Transverse colon (tissue), 4 donors: ENCODE measurements at regions not wholly inside any gene's neighbourhood (a gene's known extent, or its start where the extent isn't known, plus 50 kb on each side); places are given as distances from the start of the nearest gene placed in this dataset.

Experiments
- DNase-seq: peaks from one replicate; pipeline ENCODE4 v3.0.0-alpha.2; 2019
- H3K27ac ChIP-seq, 4 donors: fragments of 200-600 bp; sonication (generic); 2 replicates each; pipeline ENCODE4 v1.5.1; 2016 to 2018; ENCODE audit warnings: inconsistent platforms in 4 of 4
- H3K27me3 ChIP-seq: fragments of 200-600 bp; sonication (generic); 2 replicates; pipeline ENCODE4 v1.5.1; 2017; ENCODE audit warnings: inconsistent platforms
- H3K36me3 ChIP-seq, 4 donors: fragments of 200-600 bp; sonication (generic); 2 replicates each; pipeline ENCODE4 v1.5.1; 2017 to 2019; ENCODE audit warnings: inconsistent platforms in 4 of 4
- H3K4me1 ChIP-seq, 4 donors: fragments of 200-600 bp; sonication (generic); 2 replicates each; pipeline ENCODE4 v1.5.1; 2017 to 2020; ENCODE audit warnings: inconsistent platforms in 4 of 4
- H3K4me3 ChIP-seq, 4 donors: fragments of 200-600 bp; sonication (generic); 1 replicate in 1 of 4; 2 replicates in 3 of 4; pipeline versions ENCODE4 v1.5.1 to v1.6.1; 2017 to 2019; ENCODE audit warnings: inconsistent platforms in 4 of 4
- H3K9me3 ChIP-seq, 2 donors: fragments of 200-600 bp; sonication (generic); 2 replicates each; pipeline ENCODE4 v1.5.1; 2017 to 2019; ENCODE audit warnings: inconsistent platforms in 2 of 2
- CTCF ChIP-seq, 5 experiments: fragments of 200-600 bp in 3 of 5; fragments of 450-650 bp in 2 of 5; sonication (generic) in 3 of 5; IDR thresholded peaks; 1 replicate in 2 of 5; 2 replicates in 3 of 5; pipeline ENCODE4 v1.5.1; 2016 to 2017; ENCODE audit warnings: antibody characterized with exemption in 5 of 5, inconsistent platforms in 3 of 5, mild to moderate bottlenecking in 2 of 5, moderate library complexity in 1 of 5
- EP300 ChIP-seq: sonication (generic); formaldehyde crosslinking; IDR thresholded peaks from one replicate; pipeline ENCODE4 v1.6.1; 2017; ENCODE audit warnings: antibody characterized with exemption, low read depth
- POLR2A ChIP-seq: fragments of 450-650 bp; IDR thresholded peaks from one replicate; pipeline ENCODE4 v1.6.1; 2016; ENCODE audit warnings: antibody characterized with exemption, mild to moderate bottlenecking, moderate library complexity
- POLR2AphosphoS5 ChIP-seq, 3 donors: sonication (generic); formaldehyde crosslinking; IDR thresholded peaks; one replicate each; pipeline ENCODE4 v1.6.1; 2016; ENCODE audit warnings: antibody characterized with exemption in 3 of 3
- WGBS, 2 donors: methylation state at CpG; one replicate each; pipeline ENCODE4 v1.1.5; 2018; ENCODE audit warnings: low coverage in 1 of 2; 5-methylcytosine and 5-hydroxymethylcytosine counted together
- in situ Hi-C, 4 donors: fragments of 200-750 bp; cut with MboI; loops; one replicate each; pipeline versions ENCODE4 v1.15.0 to v1.15.1; 2017; ENCODE audit warnings: low sequenced_read_pairs in 3 of 4, low pct_ligation_motif_present in 1 of 4, low pct_unique_long_range_greater_than_20kb in 1 of 4
- intact Hi-C: fragments of 100-400 bp; cut with DNase I; formaldehyde crosslinking; loops from one replicate; pipeline ENCODE4 v1.15.1; 2023; ENCODE audit warnings: low total_unique reads

- TF ChIP-seq CTCF (IDR thresholded peaks at IDR 0.05), result no peak
- TF ChIP-seq POLR2A, result no peak
- TF ChIP-seq EP300, result no peak
- no peak for TF ChIP-seq POLR2AphosphoS5 (IDR thresholded peaks at IDR 0.05)
- 43 to 60% methylated on average over 3 to 11 of the region's 11 CpGs for WGBS, 2 donors
- Histone ChIP-seq H3K36me3 (no peaks in the 10 kb centered on the region), H3K9me3 (no peaks in the 10 kb centered on the region), H3K4me3 (no peak overlapping the region), H3K4me1 (no peaks in the 10 kb centered on the region), H3K27me3 (no peaks in the 10 kb centered on the region), H3K27ac (no peak overlapping the region)
- in situ Hi-C loops (loop anchor here (25.0 kb wide), 2 partner anchors 996 to 1021 kb away; no protein-coding TSS in a partner anchor), intact Hi-C loops (no loop called here)
- no peak for DNase-seq
Observed at GRCh38 chr20:60215816-60216730, 257.9 kb downstream of the CDH26 start.

- in situ Hi-C loops (loop anchor here (25.0 kb wide), 2 partner anchors 993 to 1018 kb away; no protein-coding TSS in a partner anchor), intact Hi-C loops (no loop called here)
- Histone ChIP-seq H3K36me3 (no peaks in the 10 kb centered on the region), H3K4me1 (no peaks in the 10 kb centered on the region), H3K4me3 (no peak overlapping the region), H3K9me3 (no peaks in the 10 kb centered on the region), H3K27ac (no peak overlapping the region), H3K27me3 (no peaks in the 10 kb centered on the region)
- DNase-seq, result no peak
- 86% methylated on average over 4 of the region's 4 CpGs; no CpG with 5 or more reads in 1 of the 2 donors for WGBS, 2 donors
- TF ChIP-seq POLR2A (no peak), EP300 (no peak), POLR2AphosphoS5 (IDR thresholded peaks at IDR 0.05) (no peak), CTCF (IDR thresholded peaks at IDR 0.05) (no peak)
Observed at GRCh38 chr20:60219231-60219630, 261.0 kb downstream of the CDH26 start.

GRCh38 chr20:60219984-60220562 is 261.9 kb downstream of the CDH26 start:
- in situ Hi-C loops, result loop anchor here (25.0 kb wide), 2 partner anchors 992 to 1017 kb away; no protein-coding TSS in a partner anchor
- Histone ChIP-seq H3K4me3 (no peak overlapping the region), H3K27ac (no peak overlapping the region), H3K36me3 (no peaks in the 10 kb centered on the region), H3K27me3 (no peaks in the 10 kb centered on the region), H3K4me1 (no peaks in the 10 kb centered on the region), H3K9me3 (no peaks in the 10 kb centered on the region)
- intact Hi-C loops, result no loop called here
- no peak for TF ChIP-seq POLR2AphosphoS5 (IDR thresholded peaks at IDR 0.05)
- TF ChIP-seq POLR2A, result no peak
- TF ChIP-seq CTCF (IDR thresholded peaks at IDR 0.05), result no peak
- TF ChIP-seq EP300, result no peak
- no peak for DNase-seq
- WGBS, 2 donors, result 62% methylated on average over 9 of the region's 9 CpGs; no CpG with 5 or more reads in 1 of the 2 donors

GRCh38 chr20:60220706-60221105 is 262.5 kb downstream of the CDH26 start:
- TF ChIP-seq POLR2A, result no peak
- TF ChIP-seq POLR2AphosphoS5 (IDR thresholded peaks at IDR 0.05), result no peak
- TF ChIP-seq CTCF (IDR thresholded peaks at IDR 0.05), result no peak
- TF ChIP-seq EP300, result no peak
- no peaks in the 10 kb centered on the region for H3K4me1 ChIP-seq
- no peaks in the 10 kb centered on the region for H3K27me3 ChIP-seq
- H3K4me3 ChIP-seq, result no peak overlapping the region
- intact Hi-C loops, result no loop called here
- DNase-seq, result no peak
- no peaks in the 10 kb centered on the region for H3K36me3 ChIP-seq
- WGBS, 2 donors, result 55 to 73% methylated on average over 4 to 8 of the region's 8 CpGs
- no peak overlapping the region for H3K27ac ChIP-seq
- in situ Hi-C loops, result loop anchor here (25.0 kb wide), 2 partner anchors 992 to 1017 kb away; no protein-coding TSS in a partner anchor
- no peaks in the 10 kb centered on the region for H3K9me3 ChIP-seq
